ENCODE measurements at regions not wholly inside any gene's neighbourhood (a gene's known extent, or its start where the extent isn't known, plus 50 kb on each side); places are given as distances from the start of the nearest gene placed in this dataset.
"Not testable (repeated sequence)": the region's sequence is repeated elsewhere in the genome, so short reads cannot be mapped to it uniquely, and the experiment has no call there.

DNA sequence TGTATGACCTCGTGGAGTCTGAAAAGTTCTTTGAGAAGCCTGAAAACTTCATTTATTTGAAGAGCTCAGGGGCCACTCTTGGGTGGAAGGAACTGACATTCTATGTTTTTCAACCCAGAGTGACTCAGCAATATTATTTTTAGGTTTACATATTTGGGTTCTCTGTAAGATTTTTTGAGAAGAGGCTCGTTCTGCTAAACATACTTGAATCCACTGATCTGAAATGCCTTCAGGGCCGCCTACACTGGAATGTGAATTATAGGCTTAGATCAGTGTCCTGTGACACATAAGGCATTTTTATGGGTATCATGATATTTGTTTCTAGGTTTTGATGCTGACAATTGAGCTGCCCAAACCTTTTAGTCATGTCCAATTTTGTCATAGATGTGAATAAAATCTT is 86.2 kb downstream of the PSAT1 start:
- peak; percentile 49 for DNase-seq (ENCODE audit: low read depth)

DNA sequence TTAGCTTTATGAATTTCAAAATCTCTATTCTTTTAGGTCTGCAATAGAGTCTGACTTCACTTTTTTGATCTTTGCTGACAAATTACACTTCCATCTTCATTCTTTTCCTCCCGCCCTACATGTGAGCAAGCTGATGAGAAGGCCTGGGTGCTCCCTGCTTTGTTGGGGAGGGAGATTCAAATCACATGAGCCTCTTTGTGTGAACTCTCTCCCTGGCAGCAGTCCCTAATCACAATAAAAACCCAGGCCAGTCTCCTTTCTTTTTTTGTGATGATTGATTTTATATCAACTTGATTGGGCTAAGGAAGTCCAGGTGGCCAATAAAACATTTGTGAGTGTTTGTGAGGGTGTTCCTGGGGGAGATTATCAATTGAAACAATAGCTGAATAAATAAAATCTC is 89.4 kb downstream of the PSAT1 start:
- no peak for DNase-seq (ENCODE audit: low read depth)

DNA sequence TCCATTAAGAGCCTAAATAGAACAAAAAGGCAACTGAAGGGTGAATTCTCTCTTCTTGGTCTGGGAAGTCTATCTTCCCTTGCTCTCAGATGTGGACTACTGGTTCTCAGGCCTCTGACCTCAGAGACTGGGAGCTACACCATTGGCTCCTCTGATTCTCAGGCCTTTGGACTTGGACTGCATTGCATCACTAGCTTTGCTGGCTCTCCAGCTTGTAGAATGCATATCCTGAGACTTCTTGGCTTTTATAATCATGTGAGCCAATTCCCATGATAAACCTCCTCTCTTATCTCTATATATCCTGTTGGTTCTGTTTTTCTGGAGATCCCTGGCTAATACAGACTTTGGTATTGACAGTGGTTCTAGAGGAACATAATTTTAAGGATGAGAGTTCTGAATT is 89.8 kb downstream of the PSAT1 start:
- no peak for DNase-seq (ENCODE audit: low read depth)

DNA sequence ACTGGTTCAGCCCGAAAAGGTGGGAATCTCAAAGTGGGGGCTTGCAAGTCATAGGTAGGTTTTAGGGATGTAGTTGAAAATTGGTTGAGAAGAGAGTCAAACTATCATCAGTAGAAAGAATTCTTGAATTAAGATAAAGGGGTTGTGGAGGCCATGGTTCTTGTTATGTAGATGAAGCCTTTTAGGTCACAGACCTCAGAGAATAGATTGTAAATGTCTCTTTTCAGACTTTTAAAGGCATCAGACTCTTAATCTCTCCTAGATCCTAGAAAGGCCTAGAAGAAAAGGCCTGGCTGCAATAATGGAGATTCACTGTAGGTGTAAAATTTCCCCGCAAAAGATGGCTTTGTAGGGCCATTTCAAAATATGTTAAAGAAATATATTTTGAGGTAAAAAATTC is 96.4 kb downstream of the PSAT1 start:
- no peak for DNase-seq (ENCODE audit: low read depth)

DNA sequence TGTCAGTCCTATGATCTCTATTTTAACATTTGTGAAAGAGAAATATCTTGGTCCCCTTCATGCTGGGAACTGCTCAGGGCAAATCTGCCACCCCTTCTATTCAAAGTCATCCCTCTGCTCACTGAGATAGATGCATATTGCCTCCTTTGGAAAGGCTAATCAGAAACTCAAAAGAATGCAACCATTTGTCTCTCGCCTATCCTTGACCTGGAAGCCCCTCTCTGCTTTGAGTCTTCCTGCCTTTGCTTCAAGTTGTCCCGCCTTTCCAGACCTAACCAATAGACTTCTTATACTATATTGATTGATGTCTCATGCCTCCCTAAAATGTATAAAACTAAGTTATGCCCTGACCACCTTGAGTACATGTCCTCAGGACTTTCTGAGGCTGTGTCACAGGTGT is 97.0 kb downstream of the PSAT1 start:
- DNase-seq (ENCODE audit: low read depth), result no peak

DNA sequence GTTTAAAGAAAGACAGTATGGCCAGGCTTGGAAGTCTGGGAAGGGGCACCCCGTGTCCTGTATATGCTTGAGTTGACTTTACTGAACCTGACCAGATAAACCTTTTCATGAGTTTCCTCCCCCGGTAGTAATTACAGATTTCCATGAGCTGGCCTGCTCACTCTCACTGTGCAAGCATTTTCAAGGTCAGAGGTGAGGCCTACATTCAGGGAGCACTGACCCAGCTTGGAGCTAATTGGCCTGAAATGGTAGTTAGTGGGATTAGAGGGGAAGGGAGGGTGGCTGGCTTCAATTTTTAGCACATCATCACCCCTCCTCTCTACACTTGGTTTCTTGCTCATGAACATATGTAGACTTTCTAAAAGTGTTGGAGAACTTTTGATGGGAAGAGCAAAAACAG is 99.2 kb downstream of the PSAT1 start:
- DNase-seq (ENCODE audit: low read depth), result no peak

DNA sequence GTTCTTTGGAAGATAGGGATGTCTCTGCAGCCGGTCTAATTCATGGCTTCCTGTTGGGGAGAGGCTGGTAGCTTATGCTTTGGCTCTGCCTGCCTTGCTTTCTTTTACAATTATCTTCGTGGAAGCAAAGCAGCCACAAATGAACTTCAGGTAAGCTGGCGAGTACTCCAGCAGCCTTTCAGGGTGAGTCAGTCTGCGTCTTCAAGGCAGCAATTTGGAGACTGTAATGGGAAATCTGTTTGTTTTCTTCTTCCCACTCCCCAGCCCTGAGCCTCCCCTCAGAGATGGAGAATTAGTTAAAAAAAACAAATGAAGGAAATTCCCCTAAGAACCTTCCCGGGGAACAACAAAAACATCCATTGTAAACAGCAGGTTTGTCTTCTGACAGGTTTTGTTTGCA is 100.1 kb downstream of the PSAT1 start:
- peak; percentile 17 for DNase-seq (ENCODE audit: low read depth)

DNA sequence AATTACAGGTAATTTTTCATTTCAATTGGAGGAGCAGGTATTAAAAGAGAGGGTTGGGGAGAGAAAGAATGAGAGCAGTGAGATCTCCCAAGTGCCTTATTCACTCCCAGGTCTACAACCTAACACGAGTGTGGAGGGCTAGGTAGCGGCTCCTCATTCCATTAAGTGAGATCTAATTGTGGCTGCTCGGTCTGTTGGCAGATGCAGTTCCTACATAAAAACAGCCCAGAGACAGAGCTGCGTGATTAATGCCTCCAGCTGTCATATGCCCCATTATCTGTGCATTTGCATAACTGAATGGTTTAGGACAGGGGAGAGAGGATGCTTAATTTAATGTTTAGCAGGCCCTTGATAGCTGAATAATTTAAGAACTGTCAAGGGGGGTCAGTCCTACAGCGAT is 100.5 kb downstream of the PSAT1 start:
- no peak for DNase-seq (ENCODE audit: low read depth)

DNA sequence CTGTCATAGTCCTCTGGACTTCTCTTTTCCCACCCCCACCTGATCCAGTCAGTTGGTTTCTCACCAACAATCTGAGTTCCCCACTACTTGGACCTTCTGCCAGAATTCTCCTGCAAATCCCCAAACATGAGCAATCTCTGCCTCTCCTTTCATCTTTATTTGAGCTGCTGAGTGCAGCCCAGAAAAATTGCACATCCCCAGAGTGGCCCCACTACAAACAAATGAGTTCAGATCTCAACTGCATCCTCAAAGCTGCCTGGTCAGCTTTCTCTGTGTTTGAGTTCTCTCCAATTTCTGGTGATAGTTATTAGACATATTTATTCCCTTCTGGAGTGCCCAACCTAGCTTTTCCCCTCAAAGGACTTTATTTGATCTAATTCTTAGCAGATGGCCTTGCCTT is 102.2 kb downstream of the PSAT1 start:
- no peak for DNase-seq (ENCODE audit: low read depth)

DNA sequence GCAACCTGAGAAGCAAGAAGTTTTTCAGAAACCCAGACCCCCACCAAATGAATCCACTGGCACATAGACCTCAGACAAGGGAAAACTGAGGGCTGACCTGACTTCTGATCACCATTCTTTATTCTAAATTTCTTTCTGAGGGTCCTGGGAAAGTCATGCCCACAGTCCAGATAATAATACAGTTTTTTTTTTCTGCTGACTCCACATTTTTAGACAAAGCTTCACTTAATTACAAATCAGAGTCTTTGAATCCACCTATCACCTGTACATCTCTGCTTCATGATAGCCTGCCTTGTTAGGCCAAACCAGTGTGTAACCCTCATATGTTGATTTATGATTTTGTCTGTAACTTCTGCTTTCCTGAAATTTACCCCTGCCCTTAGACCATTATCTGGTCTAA is 103.6 kb downstream of the PSAT1 start:
- no peak for DNase-seq (ENCODE audit: low read depth)

DNA sequence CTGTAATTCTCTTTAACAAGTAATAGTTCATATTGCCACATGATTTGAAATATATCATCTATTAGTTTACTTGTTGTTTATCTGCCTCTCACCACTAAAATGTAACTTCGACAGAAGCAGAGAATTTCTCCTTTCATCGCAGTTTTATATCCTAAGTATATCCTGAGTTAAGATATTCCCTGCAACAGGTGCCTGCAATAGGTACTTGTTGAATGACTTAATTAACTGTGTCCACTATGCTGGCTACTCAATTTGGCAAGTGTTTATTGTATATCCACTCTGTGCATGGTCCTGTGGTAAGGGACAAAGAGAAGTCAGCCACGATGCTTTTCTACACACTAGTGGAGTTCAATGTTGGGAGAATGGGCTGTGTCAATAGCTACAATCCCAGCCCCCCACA is 108.5 kb downstream of the PSAT1 start:
- DNase-seq (ENCODE audit: low read depth), result no peak

DNA sequence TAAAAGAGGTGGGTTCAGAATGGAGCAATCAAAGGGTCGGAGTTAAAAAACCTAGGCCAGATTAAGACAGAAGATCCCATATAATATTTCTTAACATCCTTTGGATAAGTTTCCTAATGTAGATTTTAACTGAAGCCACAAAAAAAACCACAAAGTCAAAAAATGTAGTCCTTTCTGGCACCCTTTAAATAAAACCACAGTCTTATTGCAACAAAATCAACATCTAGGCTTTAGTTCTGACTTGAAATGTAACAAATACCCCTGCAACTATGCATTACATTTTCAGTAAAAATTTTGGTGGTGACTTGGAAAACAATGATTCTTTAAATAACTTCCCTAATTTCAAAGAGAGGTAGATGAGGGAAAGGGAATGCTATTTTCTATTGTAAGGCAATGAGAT is 109.2 kb downstream of the PSAT1 start:
- no peak for DNase-seq (ENCODE audit: low read depth)

DNA sequence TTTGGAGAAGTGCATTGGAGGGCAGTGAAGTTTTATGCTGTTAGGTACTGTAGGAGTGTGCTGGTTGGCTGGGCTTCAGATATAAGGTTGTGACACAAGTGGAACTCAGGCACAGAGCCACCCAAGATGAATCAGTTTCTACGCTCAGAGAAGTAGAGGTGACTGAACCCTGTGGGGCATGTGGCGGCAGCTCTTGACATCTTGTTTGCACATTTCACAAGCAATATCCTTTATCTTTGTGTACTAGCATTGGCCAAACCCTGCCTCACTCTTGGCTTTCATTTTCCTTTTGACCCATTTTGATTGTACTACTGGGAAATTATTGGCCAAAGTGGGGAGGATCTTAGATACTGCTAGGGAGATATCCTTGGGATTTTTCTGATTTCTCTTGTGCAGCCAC is 110.0 kb downstream of the PSAT1 start:
- no peak for DNase-seq (ENCODE audit: low read depth)

DNA sequence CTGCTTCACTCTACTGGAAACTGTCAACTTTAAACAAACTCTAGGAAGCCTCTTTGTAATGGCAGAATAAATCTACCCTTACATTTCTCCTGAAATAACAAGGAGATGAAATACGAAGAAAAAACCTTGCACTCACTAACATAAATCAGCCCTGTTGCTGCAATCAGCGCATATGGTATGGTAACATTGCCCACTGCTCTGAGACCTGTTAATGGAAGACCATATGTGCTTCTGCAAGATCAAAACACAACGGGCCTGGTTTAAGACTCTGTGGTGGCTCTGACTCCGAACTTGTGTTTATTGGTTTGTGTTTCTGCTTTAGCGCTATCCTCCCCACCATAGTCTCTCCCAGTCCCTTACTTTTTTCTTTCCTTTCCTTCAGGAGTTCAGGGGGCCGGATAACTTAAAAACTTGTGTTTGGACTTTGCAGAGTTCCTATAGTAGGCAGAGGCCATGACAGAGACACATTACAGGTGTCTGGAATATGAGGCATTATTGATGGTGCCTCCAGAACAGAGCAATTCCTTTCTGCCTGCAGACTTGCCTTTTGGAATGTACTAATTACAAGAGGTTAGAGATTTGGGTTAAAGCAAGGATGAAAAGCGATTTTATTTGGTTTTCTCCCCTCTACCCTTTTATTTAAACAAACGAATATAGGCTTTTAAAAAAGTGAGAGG is 110.8 kb downstream of the PSAT1 start:
- no peak for DNase-seq (ENCODE audit: low read depth)

DNA sequence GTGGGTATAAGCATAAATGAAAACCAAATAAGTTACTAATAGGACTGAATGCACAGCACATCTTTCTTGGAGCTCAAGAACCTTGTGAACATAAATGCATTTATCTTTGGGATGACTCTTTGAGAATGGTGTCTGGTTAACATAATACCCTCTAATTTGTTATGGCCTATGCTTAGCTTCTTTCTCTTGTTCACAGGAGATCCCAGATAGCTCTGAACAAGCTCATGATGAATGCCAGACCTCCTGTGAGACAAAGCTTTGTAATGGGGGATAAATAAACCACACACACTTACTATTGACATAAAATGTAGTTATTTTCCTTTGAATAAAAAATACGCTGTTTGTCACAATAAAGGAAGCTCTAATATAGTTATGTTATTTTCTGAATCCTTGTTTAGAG is 111.5 kb downstream of the PSAT1 start:
- no peak for DNase-seq (ENCODE audit: low read depth)

DNA sequence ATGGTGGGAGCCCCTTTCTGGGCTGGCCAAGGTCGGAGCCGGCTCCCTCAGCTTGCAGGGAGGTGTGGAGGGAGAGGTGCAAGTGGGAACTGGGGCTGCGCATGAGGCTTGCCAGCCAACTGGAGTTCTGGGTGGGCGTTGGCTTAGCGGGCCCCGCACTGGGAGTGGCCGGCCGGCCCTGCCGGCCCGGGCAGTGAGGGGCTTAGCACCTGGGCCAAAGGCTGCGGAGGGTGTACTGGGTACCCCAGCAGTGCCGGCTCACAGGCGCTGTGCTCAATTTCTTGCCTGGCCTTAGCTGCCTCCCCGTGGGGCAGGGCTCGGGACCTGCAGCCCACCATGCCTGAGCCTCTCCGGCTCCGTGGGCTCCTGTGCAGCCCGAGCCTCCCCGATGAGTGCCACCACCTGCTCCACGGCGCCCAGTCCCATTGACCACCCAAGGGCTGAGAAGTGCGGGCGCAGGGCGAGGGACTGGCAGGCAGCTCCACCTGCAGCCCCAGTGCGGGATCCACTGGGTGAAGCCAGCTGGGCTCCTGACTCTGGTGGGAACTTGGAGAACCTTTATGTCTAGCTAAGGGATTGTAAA is 113.1 kb downstream of the PSAT1 start:
- DNase-seq (ENCODE audit: low read depth), result not testable (repeated sequence)

DNA sequence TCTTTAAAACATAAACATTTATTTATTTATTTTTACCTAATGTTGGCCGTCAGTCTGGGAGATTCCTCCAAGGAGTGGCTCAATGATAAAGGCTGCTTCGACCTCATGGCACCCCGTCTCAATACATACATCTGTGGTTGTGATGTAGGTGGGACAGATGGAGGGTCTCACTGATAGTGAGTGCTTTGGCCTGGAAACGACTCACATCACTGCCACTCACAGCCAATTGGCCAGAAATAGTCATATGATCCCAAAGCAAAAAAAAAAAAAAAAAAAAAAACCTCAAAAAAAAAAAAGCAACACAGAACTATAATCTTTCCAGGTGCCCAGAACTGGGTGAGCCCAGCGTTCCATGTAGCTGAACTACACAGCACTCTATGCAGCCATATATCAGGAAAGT is 125.4 kb downstream of the PSAT1 start:
- DNase-seq (ENCODE audit: low read depth), result no peak

DNA sequence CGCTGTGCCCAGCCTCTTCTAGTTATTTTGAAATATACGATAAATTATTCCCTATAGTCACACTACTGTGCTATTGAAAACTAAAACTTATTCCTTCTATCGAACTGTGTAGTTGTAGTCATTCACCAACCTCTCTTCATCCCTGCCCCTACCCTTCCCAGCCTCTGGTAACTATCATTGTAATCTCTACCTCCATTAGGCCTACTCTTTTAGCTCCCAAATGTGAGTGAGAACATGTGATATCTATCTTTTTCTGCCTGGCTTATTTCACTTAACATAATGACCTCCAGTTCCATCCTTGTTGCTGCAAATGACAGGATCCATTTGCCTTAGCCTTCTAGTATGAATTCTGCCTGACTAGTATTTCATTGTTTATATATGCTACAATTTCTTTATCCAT is 127.4 kb downstream of the PSAT1 start:
- DNase-seq (ENCODE audit: low read depth), result no peak

DNA sequence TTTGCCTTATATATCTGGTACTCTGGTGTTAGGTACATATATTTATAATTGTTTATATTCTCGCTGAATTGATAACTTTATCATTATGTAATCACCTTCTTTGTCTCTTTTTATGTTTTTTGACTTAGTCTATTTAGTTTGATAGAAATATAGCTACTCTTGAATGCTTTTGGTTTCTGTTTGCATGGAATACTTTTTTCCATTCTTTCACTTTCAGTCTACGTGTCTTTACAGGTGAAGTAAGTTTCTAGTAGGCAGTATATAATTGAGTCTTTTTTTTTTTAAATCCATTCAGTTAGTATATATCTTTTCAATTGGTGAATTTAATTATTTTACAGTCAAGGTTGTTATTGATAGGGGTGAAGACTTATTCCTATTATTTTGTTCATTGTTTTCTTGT is 131.7 kb downstream of the PSAT1 start:
- no peak for DNase-seq (ENCODE audit: low read depth)

DNA sequence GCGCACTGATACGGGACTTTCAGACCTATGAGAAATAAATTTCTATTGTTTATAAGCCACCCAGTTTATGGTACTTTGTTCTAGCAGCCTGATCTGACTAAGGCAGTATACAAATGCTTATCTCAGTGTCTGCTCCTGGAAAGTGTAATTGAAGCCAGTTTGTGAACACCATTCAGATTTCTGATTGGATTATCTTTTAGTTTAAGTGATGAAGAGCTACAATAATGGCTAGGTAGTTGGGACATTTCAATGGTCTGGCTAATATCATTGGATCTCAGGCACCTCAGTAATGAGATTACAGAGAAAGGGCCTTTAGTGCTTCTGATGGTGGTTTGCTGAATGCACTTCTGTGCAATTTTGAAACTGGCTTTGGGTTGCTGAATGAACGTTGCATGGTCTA is 133.5 kb downstream of the PSAT1 start:
- no peak for DNase-seq (ENCODE audit: low read depth)

DNA sequence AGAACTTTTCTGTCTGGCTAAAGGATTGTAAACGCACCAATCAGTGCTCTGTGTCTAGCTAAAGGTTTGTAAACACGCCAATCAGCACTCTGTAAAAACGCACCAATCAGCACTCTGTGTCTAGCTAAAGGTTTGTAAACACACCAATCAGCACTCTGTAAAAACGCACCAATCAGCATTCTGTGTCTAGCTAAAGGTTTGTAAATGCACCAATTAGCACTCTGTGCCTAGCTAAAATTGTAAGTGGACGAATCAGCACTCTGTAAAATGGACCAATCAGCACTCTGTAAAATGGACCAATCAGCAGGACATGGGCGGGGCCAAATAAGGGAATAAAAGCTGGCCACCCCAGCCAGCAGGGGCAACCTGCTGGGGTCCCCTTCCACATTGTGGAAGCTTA is 134.1 kb downstream of the PSAT1 start:
- DNase-seq (ENCODE audit: low read depth), result not testable (repeated sequence)

DNA sequence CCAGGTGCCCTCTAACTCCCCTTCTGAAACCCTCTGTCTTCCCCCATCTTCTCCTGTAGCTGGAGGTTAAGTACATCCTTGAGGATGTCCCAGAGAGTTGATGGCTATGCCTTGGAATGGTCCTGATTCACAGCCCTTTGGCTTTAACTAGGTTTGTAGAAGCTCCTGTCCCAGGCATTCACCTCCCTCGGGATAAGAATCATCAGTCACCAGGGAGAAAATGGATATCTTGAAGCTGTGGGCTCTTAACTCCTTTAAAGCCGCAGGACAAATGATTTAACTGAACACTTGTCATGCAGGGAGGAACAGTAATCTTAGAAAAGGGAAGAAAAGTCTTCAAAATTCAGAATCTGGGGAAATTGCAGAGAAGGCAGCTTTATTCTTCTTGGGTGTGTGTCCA is 139.9 kb downstream of the PSAT1 start:
- DNase-seq (ENCODE audit: low read depth), result no peak

DNA sequence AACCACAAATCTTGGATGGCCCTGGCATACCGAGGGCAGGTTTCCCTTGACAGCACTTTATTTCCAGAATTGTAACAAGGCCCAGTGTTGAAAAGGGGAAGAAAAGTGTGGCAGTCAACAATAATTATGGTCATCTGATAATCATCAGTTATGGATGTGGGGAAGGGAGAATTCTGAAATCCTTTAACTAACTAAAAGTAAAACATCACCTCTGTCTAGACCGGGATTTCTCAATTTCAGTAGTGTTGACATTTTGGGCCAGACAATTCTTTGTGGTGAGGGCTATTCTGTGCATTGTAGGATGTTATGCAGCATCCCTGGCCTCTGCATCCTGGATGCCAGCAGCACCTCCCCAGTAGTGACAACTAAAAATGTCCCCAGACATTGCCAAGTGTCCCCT is 140.4 kb downstream of the PSAT1 start:
- no peak for DNase-seq (ENCODE audit: low read depth)

DNA sequence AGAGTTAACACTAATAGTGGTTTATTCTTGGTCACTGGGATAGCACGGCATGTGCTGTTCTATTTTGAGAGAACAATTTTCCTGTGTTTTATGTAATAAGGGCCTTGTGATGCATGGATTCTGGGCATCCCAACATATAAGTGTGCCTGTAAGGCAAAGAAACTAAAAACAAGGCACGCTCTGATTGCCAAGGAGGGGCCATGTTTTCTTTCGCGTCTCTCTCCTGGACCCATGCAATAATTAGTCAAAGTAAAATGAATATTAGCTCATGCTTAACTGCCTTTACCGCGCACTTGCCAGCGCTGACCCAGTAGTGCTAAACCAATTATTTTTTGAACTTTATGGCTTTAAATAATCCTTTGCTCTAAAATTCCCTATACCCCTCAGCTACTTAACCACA is 140.9 kb downstream of the PSAT1 start:
- no peak for DNase-seq (ENCODE audit: low read depth)

Measured in M059J (cell line).